ENCODE measurements at regions not wholly inside any gene's neighbourhood (a gene's known extent, or its start where the extent isn't known, plus 50 kb on each side); places are given as distances from the start of the nearest gene placed in this dataset.

DNA sequence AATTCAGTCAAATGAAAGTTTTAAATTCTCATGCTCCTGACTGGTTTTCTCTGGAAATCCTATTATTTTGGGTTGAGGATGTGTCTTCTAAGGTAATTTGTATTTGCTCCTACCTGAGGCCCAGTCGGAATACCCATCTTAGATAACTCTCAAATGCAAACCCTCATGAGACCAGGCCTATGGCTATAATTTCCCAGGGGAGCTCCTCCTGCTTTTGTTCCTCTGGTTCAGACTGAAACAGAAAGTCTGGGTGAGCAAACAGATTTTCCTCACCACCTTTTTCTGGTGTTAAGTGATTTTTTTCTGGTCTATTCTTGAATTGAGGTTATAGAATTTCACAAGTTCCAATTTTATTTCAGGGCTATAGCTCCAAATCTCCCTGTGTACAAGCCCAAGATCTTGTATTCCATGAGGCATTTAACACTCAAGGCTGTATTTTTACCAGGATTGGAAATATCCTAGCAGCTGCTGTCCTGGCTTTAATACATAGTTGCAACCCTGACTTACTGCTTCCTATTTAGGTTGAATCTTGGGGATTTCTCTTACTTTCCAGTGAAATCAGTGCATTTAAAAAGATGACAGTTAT, 169.1 kb upstream of the PTCHD4 start:
- DNase-seq (ENCODE audit: low spot score), result peak; percentile 33

GRCh38 chr6:48278261-48278660, 167.3 kb upstream of the PTCHD4 start:
- DNase-seq (ENCODE audit: low spot score), result no peak

DNA sequence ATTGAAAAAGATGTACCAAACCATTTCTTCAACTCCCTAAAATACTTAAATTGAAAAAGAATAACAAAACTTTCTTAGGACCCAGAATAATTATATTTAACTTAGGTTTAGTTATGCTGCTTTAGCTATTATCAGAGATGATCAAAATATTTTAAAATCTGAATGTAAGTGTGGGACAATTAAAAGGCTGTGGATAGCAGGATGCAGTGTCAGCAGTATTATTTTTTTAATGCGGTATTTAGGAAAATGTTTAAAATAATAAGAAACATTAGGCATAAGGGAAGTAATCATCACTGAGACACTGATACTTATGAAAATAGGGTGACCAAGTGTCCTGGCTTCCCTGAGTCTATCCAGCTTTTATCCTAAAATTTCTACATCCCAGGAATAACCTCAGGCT, 161.5 kb upstream of the PTCHD4 start:
- no peak for DNase-seq (ENCODE audit: low spot score)

GRCh38 chr6:48255094-48255493, 144.1 kb upstream of the PTCHD4 start:
- DNase-seq (ENCODE audit: low spot score), result no peak

- DNase-seq (ENCODE audit: low spot score), result no peak
Measured at GRCh38 chr6:48249071-48249470, 138.1 kb upstream of the PTCHD4 start.

- no peak for DNase-seq (ENCODE audit: low spot score)
Measured at GRCh38 chr6:48243071-48243470, 132.1 kb upstream of the PTCHD4 start.

GRCh38 chr6:48240287-48240686, 129.3 kb upstream of the PTCHD4 start:
- DNase-seq (ENCODE audit: low spot score), result no peak

DNA sequence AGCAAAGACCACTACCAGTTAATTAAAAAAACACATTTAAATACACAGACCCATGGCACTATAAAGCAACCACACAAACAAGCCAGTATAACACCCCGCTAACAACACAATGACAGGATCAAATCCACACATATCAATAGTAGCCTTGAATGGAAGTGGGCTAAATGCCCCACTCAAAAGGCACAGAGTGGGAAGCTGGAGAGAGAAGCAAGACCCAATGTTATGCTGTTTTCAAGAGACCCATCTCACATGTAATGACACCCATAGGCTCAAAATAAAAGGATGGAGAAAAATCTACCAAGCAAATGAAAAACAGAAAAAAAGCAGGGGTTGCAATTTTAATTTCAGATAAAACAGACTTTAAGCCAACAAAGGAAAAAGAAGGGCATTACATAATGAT, 125.4 kb upstream of the PTCHD4 start:
- DNase-seq (ENCODE audit: low spot score), result no peak

DNA sequence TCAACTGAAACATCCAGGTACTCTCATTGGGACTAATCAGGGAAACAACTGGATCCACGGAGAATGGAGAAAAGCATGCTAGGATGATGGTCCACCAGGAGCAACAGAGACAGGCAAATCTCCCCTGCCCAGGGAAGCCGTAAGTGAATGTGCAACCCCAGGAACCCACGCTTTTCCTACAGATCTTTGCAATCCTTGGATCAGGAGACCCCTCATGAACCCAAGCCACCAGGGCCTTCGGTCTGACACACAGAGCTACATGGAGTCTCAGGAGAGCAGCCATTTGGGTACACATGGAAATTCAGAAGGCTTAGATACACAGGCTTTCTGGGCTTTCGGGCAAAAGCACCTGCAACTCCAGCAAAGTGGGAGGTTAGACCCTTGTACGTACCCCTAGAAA, 122.1 kb upstream of the PTCHD4 start:
- no peak for DNase-seq (ENCODE audit: low spot score)

DNA sequence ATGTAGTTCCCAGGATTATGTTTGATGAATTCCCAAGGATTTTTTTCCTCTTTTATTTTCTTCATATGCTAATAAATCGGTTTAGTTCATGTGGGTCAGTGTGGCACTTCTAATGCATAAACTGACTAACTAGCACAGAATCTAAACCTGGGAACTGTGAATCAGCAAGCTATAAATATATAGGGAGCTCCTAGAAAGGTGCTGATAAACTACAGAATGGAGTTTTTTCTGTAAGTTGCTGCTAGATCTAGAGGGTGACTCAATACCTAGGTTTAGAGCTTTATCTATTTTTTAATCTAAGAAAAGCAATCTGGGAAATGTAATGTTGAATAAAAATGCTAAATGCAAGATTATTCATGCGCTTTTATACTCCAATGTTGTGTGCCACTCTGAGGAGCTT, 118.8 kb upstream of the PTCHD4 start:
- peak; percentile 82 for DNase-seq (ENCODE audit: low spot score)

DNA sequence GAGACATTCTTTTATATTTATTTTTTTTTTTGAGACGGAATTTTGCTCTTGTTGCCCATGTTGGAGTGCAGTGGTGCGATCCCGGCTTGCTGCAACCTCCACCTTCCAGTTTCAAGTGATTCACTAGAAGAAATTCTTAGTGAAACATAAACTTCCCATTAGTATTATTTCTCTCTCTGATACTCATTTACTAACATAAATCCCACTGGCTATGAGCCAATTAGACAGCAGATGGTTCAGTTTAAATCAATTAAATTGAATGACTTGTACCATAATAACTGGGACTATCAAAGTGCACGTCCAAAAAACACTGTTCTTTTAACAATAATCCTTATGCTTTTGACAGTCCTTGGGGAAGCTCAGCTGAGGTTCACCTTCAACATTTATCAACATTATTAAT, 111.2 kb upstream of the PTCHD4 start:
- DNase-seq (ENCODE audit: low spot score), result no peak

DNA sequence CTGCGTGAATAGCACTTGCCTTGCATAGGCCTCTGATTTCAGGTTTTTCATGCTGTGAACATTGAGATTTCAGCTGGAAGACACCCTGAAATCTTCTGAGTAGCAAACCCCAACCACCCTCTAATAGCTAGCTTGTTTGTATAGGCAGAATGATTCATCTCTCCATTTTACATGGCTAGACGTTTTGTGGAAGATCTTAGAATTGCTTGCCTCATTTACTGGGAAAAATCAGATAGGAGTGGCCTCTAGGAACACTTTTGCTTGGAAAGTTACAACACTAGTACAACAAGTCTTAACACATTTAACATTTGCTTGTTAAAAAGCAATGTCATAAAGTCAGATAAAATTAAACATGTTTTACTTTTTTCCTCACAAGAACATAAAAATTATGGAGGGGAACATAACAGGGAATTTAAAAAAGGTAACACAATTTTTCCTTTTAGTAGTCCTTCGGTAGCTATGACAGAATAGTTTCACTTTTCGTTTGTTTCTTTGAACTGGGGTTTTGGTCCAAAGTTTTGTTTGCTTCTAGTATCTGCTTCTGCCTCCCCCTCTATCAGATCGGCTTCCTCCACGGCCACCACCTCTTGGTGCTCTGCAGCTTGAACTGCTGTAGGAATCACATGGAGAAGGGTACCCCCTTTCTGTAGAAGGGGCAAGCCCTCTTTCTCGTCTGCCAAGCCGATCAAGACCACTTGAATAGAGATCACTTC, 102.2 kb upstream of the PTCHD4 start:
- no peak for DNase-seq (ENCODE audit: low spot score)

DNA sequence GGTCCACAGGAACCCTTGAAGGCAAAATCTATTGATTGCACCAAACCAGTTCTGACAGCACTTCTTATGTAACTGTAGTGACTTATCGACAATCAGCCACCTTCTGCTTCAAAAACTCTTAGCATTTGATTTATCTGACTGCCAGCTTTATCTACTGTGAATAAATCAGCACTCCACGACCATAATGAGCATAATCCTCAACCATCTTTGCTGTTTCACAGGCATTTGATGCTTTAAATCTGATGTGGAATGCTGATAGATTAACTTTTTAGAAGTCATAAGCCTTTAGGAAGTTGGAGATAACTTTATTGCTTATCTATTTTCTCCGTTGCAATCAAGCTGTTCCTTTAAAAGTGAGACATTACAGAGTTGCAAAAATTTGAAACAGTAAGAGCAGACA, 101.5 kb upstream of the PTCHD4 start:
- DNase-seq (ENCODE audit: low spot score), result peak; percentile 69

DNA sequence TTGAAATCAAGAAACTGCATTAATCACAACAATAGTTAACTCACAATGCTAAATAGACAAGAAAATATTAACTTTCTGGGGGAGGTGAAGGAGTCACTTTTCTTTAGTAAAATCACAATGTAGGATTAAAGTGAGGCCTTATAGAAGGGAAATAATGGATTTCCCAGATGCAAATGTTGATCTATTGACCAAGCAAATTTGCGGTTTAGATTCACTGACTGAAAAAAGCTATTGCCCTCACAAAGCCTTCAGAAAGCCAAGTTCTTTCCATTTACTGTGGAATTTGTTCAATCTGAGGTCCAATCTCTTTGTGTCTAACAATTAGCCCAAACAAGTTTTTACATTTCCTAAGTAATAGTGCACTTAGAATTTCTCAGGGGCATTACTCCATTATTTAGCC, 95.1 kb upstream of the PTCHD4 start:
- no peak for DNase-seq (ENCODE audit: low spot score)

DNA sequence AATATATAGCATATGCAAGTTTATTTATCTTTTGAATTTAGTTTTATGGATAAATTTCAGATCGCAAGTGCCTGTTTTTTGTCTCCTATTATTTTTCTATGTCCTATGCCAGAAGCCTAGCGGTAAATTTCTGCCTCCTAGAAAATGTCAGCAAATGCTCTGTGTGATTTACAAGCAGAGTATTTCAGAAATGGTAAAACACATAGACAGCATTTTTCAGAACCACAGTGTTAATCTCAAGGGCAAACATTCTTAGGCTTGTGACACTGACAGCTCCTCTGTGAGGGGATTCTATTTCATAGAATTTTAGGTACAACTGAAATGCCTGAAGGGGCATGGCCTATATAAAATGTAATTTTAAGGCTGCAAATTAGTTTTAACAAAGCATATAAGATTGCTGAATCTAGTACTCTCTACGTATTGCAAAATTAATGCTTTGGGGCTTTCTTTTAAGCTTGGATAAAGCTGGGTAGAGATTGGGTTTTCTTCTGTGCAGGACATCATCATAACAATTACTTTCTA, 89.9 kb upstream of the PTCHD4 start:
- peak; percentile 79 for DNase-seq (ENCODE audit: low spot score)

DNA sequence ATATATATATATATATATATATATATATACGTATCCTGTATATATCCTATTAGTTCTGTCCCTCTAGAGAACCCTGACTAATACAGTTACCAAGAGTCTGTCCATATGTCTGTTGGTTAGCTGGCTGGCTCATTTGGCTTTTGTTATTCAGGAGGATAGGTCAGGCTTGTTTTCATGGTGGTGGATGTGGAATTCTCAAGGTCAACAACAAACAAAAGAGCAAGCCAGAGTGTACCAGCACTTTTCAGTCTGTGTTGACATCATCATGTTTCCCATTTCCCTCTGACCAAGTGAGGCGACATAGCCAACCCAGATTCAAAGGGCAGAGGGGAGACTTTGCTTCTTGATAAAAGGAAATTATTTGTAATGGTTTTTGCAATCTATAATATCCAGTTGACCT, 88.5 kb upstream of the PTCHD4 start:
- DNase-seq (ENCODE audit: low spot score), result no peak

- DNase-seq (ENCODE audit: low spot score), result no peak
Measured at GRCh38 chr6:48197941-48198340, 86.9 kb upstream of the PTCHD4 start.

DNA sequence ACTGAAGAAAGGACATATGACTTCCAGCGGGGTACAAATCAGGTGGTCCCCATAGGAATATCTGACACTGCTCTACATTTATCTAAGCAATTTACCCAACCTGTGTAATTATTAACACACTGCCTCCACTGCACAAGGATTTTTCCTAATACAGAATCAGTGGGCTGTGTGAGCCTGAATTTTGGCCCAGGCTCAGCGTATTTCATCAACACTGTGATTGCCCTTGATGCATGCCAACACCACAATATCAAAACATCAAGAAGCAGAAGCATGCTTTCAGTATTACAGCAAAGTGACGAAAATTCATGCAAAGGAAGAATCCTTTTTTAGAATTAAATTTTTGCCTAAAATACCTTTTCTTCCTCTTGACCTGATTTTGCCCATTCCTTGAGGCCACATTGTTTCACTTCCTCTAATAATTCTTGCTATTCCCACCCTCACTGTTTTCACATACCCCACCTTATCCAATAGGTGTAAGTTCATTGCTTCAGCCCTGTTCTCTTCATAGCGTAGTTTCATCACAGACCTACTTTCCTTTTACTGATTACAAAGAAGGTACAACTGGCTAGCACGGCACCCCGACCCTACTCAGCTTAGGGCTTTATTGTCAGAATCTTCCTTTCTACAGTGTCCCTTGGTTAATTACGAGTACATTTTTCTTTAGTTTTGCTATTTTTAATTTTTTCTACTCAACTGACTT, 83.7 kb upstream of the PTCHD4 start:
- no peak for DNase-seq (ENCODE audit: low spot score)

- DNase-seq (ENCODE audit: low spot score), result no peak
Measured at GRCh38 chr6:48188158-48188557, 77.2 kb upstream of the PTCHD4 start.

GRCh38 chr6:48186746-48187145, 75.7 kb upstream of the PTCHD4 start:
- no peak for DNase-seq (ENCODE audit: low spot score)

GRCh38 chr6:48184648-48185047, 73.7 kb upstream of the PTCHD4 start:
- DNase-seq (ENCODE audit: low spot score), result no peak

DNA sequence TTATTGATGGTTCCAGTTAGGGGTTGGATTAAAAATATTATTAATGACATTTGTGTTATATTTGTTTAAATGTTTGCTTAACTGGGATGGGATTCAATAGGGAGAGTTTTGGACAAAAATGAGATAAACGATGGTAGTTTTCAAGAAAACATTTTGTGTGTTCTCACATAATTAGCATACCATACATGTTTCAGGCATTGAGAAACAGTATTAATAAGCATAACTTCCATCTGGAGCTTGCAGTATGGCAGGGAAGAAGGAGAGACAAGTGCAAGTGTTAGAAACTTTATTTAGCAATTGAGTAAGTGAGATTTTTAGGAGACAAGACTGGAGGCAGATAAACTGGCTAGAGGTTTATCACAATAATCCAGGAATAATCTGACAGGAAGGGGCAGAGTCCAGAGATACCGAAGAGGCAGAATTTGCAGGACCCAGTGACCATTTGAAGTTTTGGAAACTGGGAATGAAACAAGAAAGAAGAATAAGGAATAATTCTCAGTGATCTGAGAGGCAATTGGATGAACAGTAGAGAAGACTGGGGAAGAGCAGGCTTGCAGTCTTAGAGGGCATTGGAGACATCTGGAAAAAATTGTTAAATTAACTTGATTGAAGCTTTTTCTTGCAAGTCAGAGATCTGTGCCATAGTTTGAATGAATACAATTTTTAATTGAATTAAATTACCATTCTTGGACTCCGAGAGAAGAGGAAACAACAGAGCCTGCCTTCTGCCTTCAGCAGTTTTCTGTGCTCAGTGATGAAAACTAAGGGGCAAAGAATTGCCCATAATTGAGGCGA, 73.0 kb upstream of the PTCHD4 start:
- DNase-seq (ENCODE audit: low spot score), result no peak
